SHP77 (cell line): ENCODE measurements at regions not wholly inside any gene's neighbourhood (a gene's known extent, or its start where the extent isn't known, plus 50 kb on each side); places are given as distances from the start of the nearest gene placed in this dataset.

Experiments
- DNase-seq, 2 experiments: peaks; one replicate each; lab custom pipeline; 2025; lab: John Stamatoyannopoulos, UW

GRCh38 chr15:94008104-94009074, 223.0 kb upstream of the MCTP2 start:
- no peak for DNase-seq

DNA sequence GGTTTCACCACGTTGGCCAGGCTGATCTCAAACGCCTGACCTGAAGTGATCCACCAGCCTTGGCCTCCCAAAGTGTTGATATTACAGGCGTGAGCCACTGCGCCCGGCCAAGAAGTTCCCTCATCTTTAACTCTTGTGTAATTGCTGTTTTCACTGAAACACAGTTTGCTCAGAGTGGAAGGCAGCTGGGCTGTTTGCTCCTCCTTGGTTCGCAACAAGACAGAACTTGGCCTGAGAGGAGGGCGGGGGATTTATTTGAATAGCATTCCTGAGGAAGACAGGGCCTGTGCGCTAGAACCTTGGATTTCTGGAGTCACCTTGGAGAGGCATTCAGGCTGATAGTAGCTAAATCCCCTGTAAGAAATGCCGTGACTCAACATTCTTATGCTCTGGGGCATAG, 226.7 kb upstream of the MCTP2 start:
- no peak for DNase-seq

GRCh38 chr15:94002041-94002440, 229.3 kb upstream of the MCTP2 start:
- no peak for DNase-seq

DNA sequence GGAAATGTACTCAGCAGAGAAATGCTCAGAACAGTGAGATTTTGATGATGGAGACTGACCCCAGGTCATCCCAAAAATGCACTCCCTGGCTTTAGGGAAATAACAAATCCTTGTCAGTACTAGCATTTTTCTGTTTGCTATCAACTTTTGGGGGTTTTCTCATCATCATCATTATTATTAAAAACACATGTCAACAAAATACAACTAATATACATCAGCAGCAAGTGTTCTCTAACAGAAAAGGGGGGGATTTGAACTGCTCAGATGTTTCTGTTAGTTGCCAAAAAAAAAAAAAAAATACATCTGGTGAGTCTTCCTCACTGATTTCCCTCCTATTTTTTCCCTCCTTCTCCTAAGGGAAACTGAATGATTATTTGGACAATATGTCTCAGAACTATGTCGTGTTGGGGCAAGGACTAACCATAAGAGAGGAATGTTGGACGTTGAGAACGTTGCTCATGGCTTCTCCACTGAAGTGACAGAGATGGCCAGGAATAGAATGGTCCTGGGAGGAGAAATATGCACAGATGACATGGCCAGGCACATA, 230.0 kb upstream of the MCTP2 start:
- DNase-seq: no peak

- no peak for DNase-seq
Observed at GRCh38 chr15:94000606-94001005, 230.8 kb upstream of the MCTP2 start.

GRCh38 chr15:93997071-93997658, 234.2 kb upstream of the MCTP2 start:
- peak in 1 of 2 experiments; percentile 8 for DNase-seq

DNA sequence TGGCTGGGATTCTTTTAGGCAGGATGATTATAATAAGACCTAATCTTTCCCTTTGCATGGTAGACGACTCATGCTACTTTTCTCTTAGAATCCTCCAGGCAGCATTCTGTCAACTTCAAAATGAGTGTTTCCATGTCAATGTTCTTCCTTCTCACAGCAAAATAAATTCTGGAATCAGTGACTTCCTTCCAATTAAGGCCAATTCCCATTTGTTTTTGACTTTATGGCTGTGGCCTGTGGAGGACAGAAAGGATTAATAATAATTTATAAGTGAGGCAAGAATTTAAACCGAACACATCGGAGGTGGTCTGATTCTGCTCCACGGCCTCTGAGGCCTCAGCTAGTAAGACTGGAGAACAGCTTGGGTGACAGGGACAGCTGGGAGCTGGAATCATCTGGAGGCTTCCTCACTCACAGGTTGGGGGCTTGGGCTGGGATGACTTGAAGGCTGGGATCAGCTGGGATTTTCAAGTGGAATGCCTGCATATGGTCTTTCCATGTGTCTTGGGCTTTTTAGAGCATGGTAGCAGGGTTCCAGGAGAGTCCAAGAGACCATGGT, 241.8 kb upstream of the MCTP2 start:
- no peak for DNase-seq

- DNase-seq: no peak
Observed at GRCh38 chr15:93987068-93987467, 244.3 kb upstream of the MCTP2 start.

DNA sequence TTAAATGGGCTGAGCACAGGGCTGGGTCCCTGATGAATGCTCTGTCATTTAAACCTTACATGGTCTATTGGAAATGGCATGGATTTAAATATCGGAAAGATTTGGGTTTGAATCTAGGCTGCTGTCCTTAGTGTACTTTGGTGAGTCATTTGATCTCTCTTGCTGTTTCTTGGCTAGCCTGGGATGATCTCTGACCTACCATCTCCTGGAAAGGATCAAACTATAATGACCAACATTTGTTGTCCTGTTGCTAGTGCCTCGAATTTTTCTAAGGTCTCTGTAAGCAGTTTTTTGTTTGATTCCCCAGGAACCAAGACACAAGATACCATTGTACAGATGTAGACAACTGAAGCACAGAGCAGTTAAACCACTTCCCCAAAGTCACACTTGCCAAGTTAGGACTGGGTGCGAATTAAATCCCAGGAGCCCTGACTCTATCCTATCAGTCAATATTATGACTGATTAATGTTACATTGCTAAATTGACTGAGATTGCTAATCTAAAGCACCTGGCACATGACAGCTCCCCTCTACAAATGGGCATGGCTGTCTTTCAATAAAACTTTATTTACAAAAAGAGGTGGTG, 244.9 kb upstream of the MCTP2 start:
- no peak for DNase-seq

DNA sequence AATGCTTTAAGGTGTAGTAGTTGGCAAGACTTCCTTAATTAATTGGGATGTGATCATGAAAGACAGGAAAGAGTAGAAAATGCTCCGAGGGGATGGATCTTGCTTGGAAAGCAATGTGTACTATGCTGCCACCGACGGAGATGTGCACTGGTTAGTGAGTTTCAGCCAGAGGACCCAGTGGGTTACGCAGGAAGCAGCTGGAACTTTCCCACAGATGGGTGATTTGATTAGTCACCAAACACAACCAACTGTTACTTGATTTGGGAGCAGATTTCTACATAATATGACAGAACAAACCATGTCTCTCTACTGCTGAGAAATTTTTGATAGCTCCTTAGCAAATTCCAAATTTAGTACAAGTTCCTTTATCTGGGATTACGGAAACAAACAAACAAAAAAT, 245.4 kb upstream of the MCTP2 start:
- DNase-seq: no peak

DNA sequence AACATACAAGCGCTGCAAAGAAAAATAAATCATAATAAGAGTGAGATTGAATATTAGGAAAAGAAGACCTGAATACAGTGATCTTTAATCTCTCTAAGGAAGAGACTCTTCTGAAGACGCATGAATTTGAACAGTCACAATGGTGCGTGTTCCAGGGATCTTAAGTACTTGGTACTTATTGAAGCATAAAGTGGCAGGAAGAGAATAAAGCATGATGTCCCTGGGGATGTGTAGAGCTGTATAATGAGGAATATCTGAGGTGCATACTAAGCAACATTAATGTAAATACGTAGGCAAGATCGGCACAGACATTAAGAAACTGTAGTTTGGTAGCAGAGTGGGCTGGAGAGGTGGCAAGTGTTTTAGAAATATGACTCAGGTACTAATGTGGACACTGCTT, 246.2 kb upstream of the MCTP2 start:
- no peak for DNase-seq

- DNase-seq: no peak
Observed at GRCh38 chr15:93983526-93983925, 247.8 kb upstream of the MCTP2 start.

- no peak for DNase-seq
Observed at GRCh38 chr15:93982226-93982727, 249.1 kb upstream of the MCTP2 start.

GRCh38 chr15:93981706-93982105, 249.7 kb upstream of the MCTP2 start:
- no peak for DNase-seq

- no peak for DNase-seq
Observed at GRCh38 chr15:93980261-93980911, 251.0 kb upstream of the MCTP2 start.

DNA sequence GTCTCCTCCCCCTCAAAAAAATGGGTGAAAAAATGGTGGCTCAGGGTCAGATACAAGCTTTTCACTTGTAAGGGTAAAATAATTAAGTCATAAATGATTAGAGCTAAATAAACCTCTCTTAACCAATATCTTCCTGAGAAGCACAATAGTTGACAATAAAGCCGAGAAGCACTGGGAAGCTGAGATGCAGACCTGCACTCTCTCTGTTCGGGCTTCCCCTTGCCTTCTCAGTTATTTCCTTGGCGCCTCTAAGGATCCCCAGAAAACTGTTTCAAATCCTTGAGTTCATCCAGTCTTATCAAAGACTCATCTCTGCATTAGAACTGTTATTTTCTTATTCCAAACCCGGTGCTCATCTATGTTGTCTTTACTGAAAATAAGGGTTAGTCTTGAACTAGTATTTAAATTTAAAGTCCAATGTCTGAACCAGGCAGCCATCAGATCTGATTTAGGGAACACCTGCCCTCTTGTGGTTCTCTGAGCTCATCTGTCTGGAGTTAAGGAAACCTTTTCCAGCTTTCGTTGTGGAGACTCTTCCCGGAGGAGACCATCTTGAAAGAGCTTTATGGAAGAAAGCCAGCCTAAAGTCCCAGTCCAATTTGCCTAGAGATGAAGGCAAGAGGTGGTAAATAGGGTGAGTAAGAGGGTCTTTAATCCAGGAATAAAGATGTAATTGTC, 256.4 kb upstream of the MCTP2 start:
- peak; percentile 4 to 40 for DNase-seq

DNA sequence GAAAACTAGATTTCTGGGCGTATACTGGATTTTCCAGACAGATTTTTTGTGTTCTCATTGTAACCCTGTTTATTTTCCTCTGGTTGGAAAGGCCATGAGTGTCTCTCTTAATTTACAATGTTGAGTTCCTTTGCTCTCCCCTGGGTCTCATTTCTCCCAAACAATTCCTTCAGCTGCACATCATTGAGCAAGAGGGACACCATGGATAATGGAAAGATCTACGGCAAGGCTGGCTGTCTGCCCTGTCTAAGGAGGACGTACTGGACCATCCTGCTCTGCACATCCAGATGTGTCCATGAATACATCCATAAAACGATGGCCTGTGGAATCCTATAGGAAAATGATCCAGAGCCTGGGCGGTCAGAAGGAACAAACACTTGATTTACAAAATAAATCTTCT, 258.1 kb upstream of the MCTP2 start:
- DNase-seq: no peak

DNA sequence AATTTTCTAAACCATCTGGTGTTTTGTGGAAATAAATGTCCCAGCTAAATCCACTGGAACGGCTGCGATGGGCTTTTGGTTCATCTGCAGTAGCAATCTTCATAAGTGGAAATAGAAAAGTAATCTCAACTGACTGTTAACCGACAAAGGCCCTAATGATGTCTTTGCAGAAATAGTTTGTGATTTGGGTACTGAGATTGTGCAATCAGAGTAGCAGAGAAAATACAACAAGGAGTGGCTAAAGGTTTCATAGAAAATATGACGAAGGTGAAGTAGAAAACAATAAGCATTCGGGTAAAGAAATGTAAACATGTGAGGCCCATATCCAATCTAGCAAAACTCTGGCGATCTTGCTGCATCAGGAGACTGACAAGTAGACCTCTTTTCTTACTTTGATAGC, 262.6 kb upstream of the MCTP2 start:
- no peak for DNase-seq

DNA sequence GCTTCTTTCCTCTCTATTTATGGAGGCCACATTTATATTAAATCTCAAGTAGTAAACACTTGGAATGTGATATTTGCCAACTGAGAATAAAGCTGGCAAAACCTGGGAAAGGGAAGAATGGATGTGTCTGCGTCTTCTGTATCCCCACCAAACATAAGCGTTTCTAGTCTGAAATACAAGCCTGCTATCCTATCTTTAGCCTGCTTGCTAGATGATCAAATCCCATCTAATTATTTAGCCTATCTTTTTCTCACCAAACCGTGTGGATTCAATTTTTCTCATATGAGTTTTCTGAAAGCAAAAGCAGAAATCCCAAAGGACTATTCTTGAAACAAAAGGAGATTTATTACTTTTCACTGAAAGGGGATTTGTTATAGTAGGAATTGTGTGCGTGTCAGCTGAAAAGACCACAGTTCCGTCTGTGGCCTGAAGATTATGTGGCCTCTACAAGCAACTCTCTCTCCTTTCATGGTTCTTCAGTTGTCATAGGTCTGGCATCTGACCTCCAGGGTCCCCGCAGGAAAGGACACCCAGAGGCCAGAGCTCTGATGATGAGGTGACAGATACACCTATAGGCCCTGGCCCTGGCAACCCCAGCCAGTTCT, 266.0 kb upstream of the MCTP2 start:
- DNase-seq: no peak

DNA sequence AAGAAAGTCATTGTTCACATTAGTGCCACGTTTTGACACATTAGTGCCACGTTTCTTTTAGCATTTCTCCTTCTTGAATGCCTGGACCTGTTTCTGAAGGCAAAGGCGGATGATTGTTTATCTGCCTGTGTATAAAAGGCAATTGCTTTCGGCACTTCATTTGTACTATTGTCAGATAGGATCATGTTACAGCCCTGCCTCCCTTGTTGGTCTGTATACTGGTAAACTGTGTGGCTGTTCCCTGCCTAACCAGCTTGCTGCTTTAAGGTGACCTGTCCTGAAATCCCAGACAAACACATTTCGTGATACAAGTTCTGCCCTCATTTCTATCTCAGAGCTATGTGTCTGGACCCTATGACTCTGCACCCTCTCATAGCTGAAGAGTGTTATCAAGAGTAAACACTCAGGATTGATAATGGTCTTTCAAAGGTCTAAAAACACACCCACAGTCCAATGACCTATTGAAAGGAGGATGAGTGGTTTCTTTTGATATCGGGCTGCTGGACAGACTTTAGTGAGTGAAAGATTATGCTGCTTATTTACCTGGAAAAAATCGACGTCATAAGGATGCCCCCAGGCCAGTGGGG, 276.3 kb upstream of the MCTP2 start:
- DNase-seq: no peak
